ENCODE measurements at regions not wholly inside any gene's neighbourhood (a gene's known extent, or its start where the extent isn't known, plus 50 kb on each side); places are given as distances from the start of the nearest gene placed in this dataset.

DNA sequence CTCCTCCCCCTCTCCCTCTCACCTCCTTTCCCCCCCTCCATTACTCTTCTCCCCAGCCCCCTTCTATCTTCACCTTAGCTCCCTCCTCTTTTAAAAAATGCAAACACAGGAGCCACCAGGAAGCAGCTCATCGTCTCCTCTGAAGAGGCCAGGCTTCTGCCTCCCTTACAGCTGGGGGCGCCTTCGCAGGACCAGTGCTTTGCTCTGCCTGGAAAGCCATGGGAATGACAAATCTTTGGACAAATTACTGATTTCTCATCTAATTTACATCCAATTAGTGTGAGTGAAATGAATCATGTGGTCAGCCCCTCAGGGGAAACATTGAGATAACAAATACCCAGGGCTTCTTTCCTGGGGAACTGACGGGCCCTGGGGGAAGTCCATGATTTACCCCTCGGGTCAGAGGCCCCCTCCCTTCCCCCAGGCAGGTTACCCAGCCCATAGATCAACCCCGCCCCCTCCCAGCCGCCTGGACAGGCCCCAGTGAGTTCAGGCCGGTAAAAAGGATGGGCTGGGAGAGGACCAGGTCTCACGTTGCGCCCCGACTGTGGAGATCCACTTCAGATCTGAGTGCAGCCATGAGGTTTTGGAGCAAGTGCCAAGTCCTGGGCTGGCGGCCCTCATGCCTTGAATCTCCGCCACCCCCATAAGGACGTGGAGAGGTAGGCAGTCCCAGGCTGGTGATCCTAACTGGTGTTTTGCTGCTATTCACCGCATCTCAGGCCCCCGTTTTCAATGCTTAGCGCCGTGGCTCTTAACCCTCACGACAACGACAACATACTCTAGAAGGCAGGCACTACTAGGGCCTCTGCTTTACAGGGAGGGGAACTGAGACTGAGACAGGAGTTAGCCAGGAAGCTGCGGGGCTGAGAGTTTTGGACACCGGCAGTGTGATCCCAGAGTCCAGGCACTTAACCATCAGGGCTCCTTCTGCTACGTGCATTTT, 300.8 kb downstream of the RRAGC start:
- Histone ChIP-seq H3K36me3 (ENCODE audit: control insufficient read depth, insufficient read depth, low read length) (no peaks in the 10 kb centered on the region), H3K27me3 (ENCODE audit: control insufficient read depth, insufficient read depth, low read length) (no peaks in the 10 kb centered on the region), H3K4me3 (ENCODE audit: low read depth, low read length) (no peak overlapping the region)
- DNase-seq (ENCODE audit: low read depth) (no peak), FAIRE-seq (no peak)
- TF ChIP-seq CTCF (IDR thresholded peaks at IDR 0.05; ENCODE audit: insufficient read depth, low read length, severe bottlenecking): no peak

- Histone ChIP-seq H3K36me3 (ENCODE audit: control insufficient read depth, insufficient read depth, low read length) (no peaks in the 10 kb centered on the region), H3K27me3 (ENCODE audit: control insufficient read depth, insufficient read depth, low read length) (no peaks in the 10 kb centered on the region), H3K4me3 (ENCODE audit: low read depth, low read length) (no peak overlapping the region)
- FAIRE-seq (no peak), DNase-seq (ENCODE audit: low read depth) (no peak)
- TF ChIP-seq CTCF (IDR thresholded peaks at IDR 0.05; ENCODE audit: insufficient read depth, low read length, severe bottlenecking): no peak
These were observed 301.5 kb downstream of the RRAGC start for GRCh38 chr1:38558055-38558454.

- FAIRE-seq: no peak
- no peak for TF ChIP-seq CTCF (IDR thresholded peaks at IDR 0.05; ENCODE audit: insufficient read depth, low read length, severe bottlenecking)
- no peaks in the 10 kb centered on the region for H3K27me3 ChIP-seq (ENCODE audit: control insufficient read depth, insufficient read depth, low read length)
- H3K36me3 ChIP-seq (ENCODE audit: control insufficient read depth, insufficient read depth, low read length): no peaks in the 10 kb centered on the region
- H3K4me3 ChIP-seq (ENCODE audit: low read depth, low read length): no peak overlapping the region
- no peak for DNase-seq (ENCODE audit: low read depth)
These were observed 304.0 kb downstream of the RRAGC start for GRCh38 chr1:38555594-38555993.

DNA sequence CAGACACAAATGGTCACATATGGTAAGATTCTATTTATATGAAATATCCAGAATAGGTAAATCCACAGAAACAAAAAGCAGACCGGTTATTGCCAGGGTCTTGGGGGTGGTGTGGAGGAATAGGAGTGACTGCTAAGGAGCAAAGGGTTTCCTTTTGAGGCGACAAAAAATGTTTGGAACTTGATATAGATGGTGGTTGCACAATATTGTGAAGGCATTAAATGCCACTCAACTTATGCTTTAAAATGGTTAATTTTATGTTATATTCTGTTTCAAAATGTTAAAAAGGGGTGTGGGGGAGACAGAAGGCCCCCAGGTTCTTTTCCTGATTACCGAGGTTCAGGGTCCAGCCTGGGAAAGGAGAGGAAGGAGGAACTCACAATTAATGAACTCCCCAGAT, 304.4 kb downstream of the RRAGC start:
- H3K27me3 ChIP-seq (ENCODE audit: control insufficient read depth, insufficient read depth, low read length): no peaks in the 10 kb centered on the region
- no peak overlapping the region for H3K4me3 ChIP-seq (ENCODE audit: low read depth, low read length)
- no peaks in the 10 kb centered on the region for H3K36me3 ChIP-seq (ENCODE audit: control insufficient read depth, insufficient read depth, low read length)
- no peak for TF ChIP-seq CTCF (IDR thresholded peaks at IDR 0.05; ENCODE audit: insufficient read depth, low read length, severe bottlenecking)
- no peak for FAIRE-seq
- no peak for DNase-seq (ENCODE audit: low read depth)

DNA sequence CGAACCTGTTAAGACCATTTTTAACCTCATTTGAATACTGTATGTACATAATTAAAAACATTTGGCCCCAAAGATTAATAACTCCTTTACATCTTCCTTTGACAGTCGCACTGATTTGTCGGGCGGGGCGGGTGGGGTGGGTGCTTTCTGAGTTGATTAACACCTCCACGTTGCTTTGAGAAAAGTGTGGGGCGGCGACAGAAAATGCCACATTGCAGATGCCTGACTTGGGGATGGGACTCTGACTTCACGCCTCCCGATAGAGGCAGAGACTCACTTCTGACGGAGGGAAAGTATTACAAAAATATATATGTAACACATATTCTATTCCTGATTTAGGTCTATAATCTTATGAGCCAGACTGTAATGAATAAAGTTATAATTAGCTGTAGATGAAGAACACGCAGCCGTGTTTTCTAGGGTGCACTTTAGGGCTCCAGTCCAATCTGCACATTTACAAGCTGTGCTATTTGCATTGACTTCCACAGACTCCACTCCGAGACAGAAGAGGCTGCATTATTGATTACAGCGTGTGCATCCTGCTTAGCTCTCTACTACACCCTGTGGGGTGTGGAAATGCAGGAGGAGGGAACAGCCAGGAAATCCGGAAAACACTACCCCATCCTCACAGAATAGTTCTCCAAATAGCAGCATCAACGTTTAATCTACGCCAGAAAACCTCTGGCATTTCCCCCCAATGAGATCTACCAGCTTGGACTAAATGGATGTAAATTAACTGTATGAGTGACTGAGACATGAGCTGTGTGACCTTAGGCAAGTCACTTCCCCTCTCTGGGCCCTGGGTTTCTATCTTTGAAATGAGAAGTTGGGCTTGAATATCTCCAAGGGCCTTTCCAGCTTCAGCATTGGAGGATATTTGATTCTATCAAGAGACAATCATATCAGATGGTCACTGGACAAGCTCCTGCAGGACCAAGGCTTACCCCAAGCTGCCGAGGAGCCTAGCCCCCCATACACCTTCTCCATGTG, 308.0 kb downstream of the RRAGC start:
- Histone ChIP-seq H3K27me3 (ENCODE audit: control insufficient read depth, insufficient read depth, low read length) (no peaks in the 10 kb centered on the region), H3K4me3 (ENCODE audit: low read depth, low read length) (no peak overlapping the region), H3K36me3 (ENCODE audit: control insufficient read depth, insufficient read depth, low read length) (no peaks in the 10 kb centered on the region)
- no peak for FAIRE-seq
- no peak for TF ChIP-seq CTCF (IDR thresholded peaks at IDR 0.05; ENCODE audit: insufficient read depth, low read length, severe bottlenecking)
- no peak for DNase-seq (ENCODE audit: low read depth)
